H1 (cell line): ENCODE measurements at regions not wholly inside any gene's neighbourhood (a gene's known extent, or its start where the extent isn't known, plus 50 kb on each side); places are given as distances from the start of the nearest gene placed in this dataset.

Experiments
- MAFK ChIP-seq: IDR thresholded peaks from 2 replicates; pipeline ENCODE4 v1.6.1; 2012; ENCODE audit warnings: low read depth, mild to moderate bottlenecking, improper control_type of control experiment, low read length
- POU5F1 ChIP-seq: IDR thresholded peaks from 2 replicates; pipeline ENCODE4 v1.6.1; 2011; ENCODE audit warnings: low read depth, mild to moderate bottlenecking, low read length, moderate library complexity

- no peak for TF ChIP-seq MAFK
- no peak for TF ChIP-seq POU5F1
- TF ChIP-seq, all 59 proteins: peak for 0
Observed at GRCh38 chr1:177356674-177357435, 186.1 kb downstream of the BRINP2 start (continued).
